ENCODE measurements at regions not wholly inside any gene's neighbourhood (a gene's known extent, or its start where the extent isn't known, plus 50 kb on each side); places are given as distances from the start of the nearest gene placed in this dataset.

GRCh38 chr21:27286760-27287159, 319.9 kb upstream of the ADAMTS5 start:
- TF ChIP-seq JUN (IDR thresholded peaks at IDR 0.05; ENCODE audit: borderline replicate concordance, insufficient read depth, insufficient read length, low read depth) (no peak), EZH2 (IDR thresholded peaks at IDR 0.05; ENCODE audit: borderline replicate concordance, low read depth, low read length, severe bottlenecking) (no peak), POLR2AphosphoS5 (IDR thresholded peaks at IDR 0.05; ENCODE audit: insufficient read depth, low read depth, low read length) (no peak), POLR2A (IDR thresholded peaks at IDR 0.05; ENCODE audit: low read depth, low read length) (no peak), GATA2 (IDR thresholded peaks at IDR 0.05; ENCODE audit: insufficient read depth, insufficient read length, low read depth, low read length) (no peak), FOS (IDR thresholded peaks at IDR 0.05; ENCODE audit: borderline replicate concordance, insufficient read depth, low read length) (no peak), MAX (IDR thresholded peaks at IDR 0.05; ENCODE audit: insufficient read depth, insufficient read length) (no peak)
- TF ChIP-seq, protein P1, sequence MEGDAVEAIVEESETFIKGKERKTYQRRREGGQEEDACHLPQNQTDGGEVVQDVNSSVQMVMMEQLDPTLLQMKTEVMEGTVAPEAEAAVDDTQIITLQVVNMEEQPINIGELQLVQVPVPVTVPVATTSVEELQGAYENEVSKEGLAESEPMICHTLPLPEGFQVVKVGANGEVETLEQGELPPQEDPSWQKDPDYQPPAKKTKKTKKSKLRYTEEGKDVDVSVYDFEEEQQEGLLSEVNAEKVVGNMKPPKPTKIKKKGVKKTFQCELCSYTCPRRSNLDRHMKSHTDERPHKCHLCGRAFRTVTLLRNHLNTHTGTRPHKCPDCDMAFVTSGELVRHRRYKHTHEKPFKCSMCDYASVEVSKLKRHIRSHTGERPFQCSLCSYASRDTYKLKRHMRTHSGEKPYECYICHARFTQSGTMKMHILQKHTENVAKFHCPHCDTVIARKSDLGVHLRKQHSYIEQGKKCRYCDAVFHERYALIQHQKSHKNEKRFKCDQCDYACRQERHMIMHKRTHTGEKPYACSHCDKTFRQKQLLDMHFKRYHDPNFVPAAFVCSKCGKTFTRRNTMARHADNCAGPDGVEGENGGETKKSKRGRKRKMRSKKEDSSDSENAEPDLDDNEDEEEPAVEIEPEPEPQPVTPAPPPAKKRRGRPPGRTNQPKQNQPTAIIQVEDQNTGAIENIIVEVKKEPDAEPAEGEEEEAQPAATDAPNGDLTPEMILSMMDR (IDR thresholded peaks at IDR 0.05; ENCODE audit: extremely low read depth in 1 of 2, insufficient read depth in 1 of 2, low read depth in 1 of 2, low read length in 2 of 2): no peak
